A549 (cell line): ENCODE measurements at regions not wholly inside any gene's neighbourhood (a gene's known extent, or its start where the extent isn't known, plus 50 kb on each side); places are given as distances from the start of the nearest gene placed in this dataset.
"Not testable (repeated sequence)": the region's sequence is repeated elsewhere in the genome, so short reads cannot be mapped to it uniquely, and the experiment has no call there.

Source experiments
- BHLHE40 ChIP-seq: IDR thresholded peaks from 2 replicates; pipeline ENCODE4 v1.6.1; 2012; ENCODE audit warnings: low read depth, low read length, inconsistent platforms
- CHD2 ChIP-seq: fragments of 150-350 bp; IDR thresholded peaks from 2 replicates; pipeline ENCODE4 v1.6.1; 2014; ENCODE audit warnings: low read length; ENCODE audit not compliant: partially characterized antibody
- EP300 ChIP-seq, 2 experiments: fragments of >200 bp; sonication (Bioruptor Twin); formaldehyde crosslinking; IDR thresholded peaks; 2 replicates in 1 of 2; 3 replicates in 1 of 2; pipeline ENCODE4 v1.6.1; 2016 to 2017
- ESRRA ChIP-seq: fragments of 150-350 bp; IDR thresholded peaks from 2 replicates; pipeline ENCODE4 v1.6.1; 2014; ENCODE audit warnings: mild to moderate bottlenecking, low read length, borderline replicate concordance
- HDAC2 ChIP-seq: fragments of 200-600 bp; sonication (generic); IDR thresholded peaks from 2 replicates; pipeline ENCODE4 v1.6.1; 2016
- JUN ChIP-seq, 2 experiments: fragments of >200 bp; sonication (Bioruptor Twin); formaldehyde crosslinking; IDR thresholded peaks; 2 replicates in 1 of 2; 3 replicates in 1 of 2; pipeline ENCODE4 v1.6.1; 2016 to 2017
- POLR2A ChIP-seq: IDR thresholded peaks from 2 replicates; pipeline ENCODE4 v1.6.1; 2012; ENCODE audit warnings: mild to moderate bottlenecking, low read length
- RAD21 ChIP-seq, 2 experiments: fragments of >200 bp in 1 of 2; sonication (Bioruptor Twin) in 1 of 2; formaldehyde crosslinking in 1 of 2; IDR thresholded peaks in 1 of 2; conservative IDR thresholded peaks in 1 of 2; 2 replicates in 1 of 2; 3 replicates in 1 of 2; pipeline ENCODE4 v1.6.1; 2012 to 2018; ENCODE audit warnings: inconsistent platforms in 1 of 2
- RARB ChIP-seq: fragments of 250-450 bp; sonication (Bioruptor Pico); IDR thresholded peaks from 2 replicates; pipeline ENCODE4 v1.8.0; 2021; ENCODE audit warnings: mild to moderate bottlenecking, moderate library complexity
- TF ChIP-seq, protein P1 (sequence below): fragments of >200 bp; sonication (Bioruptor Twin); formaldehyde crosslinking; IDR thresholded peaks from 3 replicates; pipeline ENCODE4 v1.5.1; 2016
- TF ChIP-seq, protein P2 (sequence below): fragments of >200 bp; sonication (Bioruptor Twin); formaldehyde crosslinking; IDR thresholded peaks from 3 replicates; pipeline ENCODE4 v1.6.1; 2016

DNA sequence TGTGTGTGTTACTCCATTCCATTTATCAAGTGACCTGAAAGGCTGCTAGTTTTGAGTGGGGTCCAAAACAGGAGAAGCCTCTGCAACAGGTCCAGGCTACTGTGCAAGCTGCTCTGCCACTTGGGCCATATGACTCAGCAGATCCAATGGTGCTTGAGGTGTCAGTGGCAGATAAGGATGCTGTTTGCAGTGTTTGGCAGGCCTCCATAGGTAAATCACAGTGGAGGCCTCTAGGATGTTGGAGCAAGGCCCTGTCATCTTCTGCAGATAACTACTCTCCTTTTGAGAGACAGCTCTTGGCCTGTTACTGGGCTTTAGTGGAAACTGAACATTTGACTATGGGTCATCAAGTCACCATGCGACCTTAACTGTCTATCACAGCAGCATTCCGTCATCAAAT, 52.3 kb upstream of the SMARCAD1 start:
- not testable (repeated sequence) for TF ChIP-seq BHLHE40; RAD21 (conservative IDR thresholded peaks at IDR 0.05 in 1 of 2, IDR thresholded peaks at IDR 0.05 in 1 of 2); ESRRA; HDAC2; CHD2; EP300 (IDR thresholded peaks at IDR 0.05); POLR2A; JUN (IDR thresholded peaks at IDR 0.05); RARB (CRISPR knock-in tag)
- TF ChIP-seq, protein P1, sequence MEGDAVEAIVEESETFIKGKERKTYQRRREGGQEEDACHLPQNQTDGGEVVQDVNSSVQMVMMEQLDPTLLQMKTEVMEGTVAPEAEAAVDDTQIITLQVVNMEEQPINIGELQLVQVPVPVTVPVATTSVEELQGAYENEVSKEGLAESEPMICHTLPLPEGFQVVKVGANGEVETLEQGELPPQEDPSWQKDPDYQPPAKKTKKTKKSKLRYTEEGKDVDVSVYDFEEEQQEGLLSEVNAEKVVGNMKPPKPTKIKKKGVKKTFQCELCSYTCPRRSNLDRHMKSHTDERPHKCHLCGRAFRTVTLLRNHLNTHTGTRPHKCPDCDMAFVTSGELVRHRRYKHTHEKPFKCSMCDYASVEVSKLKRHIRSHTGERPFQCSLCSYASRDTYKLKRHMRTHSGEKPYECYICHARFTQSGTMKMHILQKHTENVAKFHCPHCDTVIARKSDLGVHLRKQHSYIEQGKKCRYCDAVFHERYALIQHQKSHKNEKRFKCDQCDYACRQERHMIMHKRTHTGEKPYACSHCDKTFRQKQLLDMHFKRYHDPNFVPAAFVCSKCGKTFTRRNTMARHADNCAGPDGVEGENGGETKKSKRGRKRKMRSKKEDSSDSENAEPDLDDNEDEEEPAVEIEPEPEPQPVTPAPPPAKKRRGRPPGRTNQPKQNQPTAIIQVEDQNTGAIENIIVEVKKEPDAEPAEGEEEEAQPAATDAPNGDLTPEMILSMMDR: not testable (repeated sequence)
- TF ChIP-seq, protein P2, sequence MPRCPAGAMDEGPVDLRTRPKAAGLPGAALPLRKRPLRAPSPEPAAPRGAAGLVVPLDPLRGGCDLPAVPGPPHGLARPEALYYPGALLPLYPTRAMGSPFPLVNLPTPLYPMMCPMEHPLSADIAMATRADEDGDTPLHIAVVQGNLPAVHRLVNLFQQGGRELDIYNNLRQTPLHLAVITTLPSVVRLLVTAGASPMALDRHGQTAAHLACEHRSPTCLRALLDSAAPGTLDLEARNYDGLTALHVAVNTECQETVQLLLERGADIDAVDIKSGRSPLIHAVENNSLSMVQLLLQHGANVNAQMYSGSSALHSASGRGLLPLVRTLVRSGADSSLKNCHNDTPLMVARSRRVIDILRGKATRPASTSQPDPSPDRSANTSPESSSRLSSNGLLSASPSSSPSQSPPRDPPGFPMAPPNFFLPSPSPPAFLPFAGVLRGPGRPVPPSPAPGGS: not testable (repeated sequence)
